Activated CD4-positive, alpha-beta T cell treated with anti-CD3 and anti-CD28 coated beads, Interleukin-2, Interleukin-6, amounts not matched to agents 100 ng/mL and 50 ng/mL, durations not matched to agents 16 hours and 8 hours (primary cell): ENCODE measurements at regions not wholly inside any gene's neighbourhood (a gene's known extent, or its start where the extent isn't known, plus 50 kb on each side); places are given as distances from the start of the nearest gene placed in this dataset.
"Not testable (repeated sequence)": the region's sequence is repeated elsewhere in the genome, so short reads cannot be mapped to it uniquely, and the experiment has no call there.

Experiments
- DNase-seq: peaks from one replicate; pipeline ENCODE4 v3.0.0-alpha.2; 2020

DNA sequence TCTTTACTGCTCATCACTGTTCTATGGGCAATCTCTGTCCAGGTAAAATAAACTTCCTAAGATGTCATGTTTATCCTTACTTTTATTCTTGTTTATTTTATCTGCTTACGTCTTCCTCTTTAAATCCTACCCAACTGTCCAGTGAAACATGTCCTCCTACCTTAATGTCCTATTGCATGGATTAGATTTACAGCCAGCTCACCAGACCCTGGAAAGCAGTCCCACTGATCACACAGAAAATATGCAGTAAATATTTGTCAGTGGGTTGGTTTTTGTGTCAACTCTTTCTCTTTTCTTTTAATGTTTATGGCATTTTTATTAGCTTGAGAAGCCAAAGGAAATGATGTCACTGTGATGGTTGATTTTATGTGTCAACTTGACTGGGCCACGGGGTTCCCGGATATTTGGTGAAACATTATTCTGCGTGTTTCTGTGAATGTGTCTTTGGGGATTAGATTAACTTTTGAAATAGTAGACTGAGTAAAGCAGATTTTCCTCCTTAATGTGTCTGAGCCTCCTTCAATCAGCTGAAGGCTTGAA is 258.3 kb downstream of the SRGAP2C start:
- no peak for DNase-seq

DNA sequence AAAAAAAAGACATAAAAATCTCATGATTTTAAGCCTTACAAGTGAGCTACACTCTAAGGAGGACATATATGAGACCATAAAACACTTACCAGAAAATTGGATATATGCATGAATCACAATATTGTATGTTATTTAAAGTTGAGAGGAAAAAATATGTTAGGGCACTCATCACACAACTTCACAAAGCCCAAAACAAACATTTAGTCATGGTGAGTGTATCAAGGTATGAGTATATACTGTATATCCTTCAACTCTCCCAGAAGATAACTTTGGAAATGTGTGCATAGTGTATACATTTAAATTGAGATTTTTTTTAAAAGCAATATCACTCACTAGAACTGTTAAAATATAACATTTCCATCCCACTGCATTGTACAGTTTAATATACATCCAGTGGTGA is 259.3 kb downstream of the SRGAP2C start:
- no peak for DNase-seq

DNA sequence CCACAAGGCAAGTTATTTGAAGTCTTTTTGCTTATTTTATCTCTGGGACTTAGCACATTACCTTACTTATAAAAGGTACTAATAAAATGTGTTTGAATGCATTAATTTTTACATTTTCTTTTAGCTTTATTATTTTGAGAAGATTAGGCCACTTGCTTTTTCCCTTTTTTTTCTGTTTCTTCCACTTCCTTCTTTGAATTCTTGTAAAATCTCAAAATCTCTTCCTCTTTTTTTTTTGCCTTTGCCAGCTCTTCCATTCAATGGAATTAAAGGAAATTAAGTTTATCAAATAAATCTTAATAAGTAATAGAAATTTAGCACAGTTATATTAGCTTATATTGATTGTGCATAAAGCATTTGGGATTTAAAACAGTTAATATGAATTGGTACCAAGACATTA is 260.9 kb downstream of the SRGAP2C start:
- no peak for DNase-seq

DNA sequence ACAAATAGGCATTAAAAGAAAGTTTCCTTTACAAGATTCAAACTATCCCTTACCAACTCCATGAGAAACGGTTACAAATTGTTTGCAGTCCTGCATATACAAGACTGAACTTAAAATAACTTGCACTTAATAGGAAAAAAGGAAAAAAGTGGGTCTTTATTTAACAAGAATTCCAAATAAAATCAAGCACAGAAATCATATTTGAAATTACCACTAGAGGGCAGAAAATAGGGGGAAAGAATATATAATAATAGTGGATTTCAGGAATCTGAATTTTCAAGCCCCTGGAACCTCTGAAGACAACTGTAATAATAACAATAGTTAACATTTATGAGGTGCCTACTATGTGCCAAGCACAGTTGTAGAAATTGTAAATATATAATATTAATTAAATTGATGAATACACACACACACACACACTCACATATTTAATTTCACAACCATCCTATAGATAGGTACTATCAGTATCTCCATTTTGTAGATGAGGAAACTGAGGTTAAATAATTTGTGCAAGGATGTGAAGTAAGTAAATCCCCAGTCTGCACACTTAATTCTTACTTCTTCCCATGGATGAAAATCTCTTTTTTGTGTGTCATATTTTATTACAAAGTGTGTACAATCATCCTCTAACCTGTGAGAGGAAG is 262.6 kb downstream of the SRGAP2C start:
- DNase-seq, result not testable (repeated sequence)

DNA sequence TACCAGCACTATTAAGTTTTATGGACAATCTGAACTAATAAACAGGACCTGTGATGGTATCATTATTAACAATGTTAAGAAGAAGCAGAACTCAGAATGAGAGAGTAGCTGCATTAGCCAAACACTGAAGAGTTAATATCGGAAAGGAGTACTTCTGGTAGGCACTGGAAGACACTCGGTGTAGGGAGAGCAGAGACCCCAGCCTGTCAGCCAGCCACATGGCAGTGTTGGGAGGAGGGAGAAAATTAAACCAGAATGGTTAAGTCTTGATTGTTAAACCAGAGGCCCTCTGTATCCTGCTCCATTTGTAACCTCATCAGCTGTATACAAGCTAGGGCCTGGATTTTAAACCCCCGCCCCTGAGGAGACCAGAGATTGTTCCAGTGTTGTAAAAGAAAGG is 263.3 kb downstream of the SRGAP2C start:
- not testable (repeated sequence) for DNase-seq

DNA sequence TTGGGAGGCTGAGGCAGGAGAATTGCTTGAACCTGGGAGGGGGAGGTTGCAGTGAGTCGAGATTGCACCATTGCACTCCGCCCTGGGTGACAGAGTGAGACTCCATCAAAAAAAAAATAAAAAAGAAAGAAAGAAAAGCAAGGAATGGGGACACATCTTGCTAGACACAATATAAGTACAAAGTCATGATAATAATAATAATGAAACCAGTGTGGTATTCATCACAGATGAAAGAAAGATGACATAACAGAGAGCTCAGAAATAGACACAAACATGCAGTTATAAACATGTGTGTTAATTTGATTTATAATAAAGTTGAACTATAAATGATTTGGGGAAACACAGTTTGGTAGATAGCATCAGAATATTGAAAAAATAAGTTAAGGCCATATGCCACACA is 264.1 kb downstream of the SRGAP2C start:
- no peak for DNase-seq

DNA sequence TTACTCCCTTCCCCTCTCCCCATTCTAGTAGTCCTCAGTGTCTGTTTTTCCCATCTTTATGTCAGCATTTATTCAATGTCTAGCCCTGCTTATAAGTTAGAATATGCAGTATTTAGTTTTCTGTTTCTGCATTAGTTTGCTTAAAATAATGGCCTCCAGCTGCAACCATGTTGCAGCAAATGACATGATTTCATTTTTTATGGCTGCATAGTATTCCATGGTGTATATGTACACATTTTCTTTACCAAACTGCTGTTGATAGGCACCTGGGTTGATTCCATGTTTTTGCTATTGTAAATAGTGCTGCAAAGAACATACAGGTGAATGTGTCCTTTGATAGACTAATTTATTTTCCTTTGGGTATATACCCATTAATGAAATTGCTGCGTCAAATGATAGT is 267.7 kb downstream of the SRGAP2C start:
- DNase-seq, result no peak

DNA sequence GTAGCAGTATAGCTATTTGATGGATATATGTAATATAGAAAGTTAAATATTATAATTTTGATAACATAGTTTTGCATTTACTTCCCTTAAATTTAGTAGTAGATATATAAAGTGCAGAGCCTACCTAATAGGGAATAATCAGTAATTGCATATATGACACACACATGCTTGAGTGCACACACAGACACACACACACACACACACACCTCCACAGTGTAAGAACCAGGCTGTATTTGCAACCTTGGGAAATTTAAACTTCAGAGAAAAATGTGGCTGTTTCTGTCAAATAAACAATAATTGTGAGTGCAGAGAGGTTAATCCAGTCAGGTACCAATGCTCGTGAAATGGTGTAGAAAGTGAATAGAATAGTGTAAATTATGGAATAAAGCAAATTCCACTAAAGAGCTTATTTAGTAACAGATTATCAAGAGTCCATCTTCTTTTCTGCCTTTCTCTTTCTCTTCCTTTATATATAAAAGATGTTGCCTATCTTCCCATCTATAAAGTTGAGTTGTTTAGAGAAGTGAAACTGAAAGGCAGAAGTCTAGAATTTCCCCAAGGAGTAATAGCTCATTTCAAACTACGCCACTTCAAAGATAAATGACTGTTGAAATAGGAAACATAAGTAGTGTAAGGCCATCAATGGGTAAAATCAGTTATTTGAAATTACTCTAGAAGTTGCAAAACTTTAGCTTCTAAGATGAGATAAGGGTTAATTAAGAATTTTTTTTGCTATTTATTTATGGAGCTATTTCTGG is 273.7 kb downstream of the SRGAP2C start:
- peak; percentile 76 for DNase-seq

DNA sequence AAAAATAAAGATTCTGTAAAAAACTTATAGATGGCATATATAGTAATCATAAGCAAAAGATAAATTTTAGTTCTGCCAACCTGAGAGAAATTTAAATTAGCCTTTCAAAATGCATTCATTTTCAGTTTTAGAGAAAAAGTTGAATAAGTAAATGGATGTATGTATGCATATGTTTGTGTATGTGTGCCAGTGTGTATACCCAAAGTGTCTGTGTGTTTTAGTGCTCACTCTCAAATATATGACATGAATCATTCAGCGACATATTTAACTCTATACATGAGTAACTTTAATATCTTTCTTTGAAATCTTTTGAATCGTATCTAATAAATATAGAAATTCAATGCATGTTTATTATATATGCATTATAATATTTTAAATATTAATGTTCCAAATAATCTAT is 274.5 kb downstream of the SRGAP2C start:
- no peak for DNase-seq

DNA sequence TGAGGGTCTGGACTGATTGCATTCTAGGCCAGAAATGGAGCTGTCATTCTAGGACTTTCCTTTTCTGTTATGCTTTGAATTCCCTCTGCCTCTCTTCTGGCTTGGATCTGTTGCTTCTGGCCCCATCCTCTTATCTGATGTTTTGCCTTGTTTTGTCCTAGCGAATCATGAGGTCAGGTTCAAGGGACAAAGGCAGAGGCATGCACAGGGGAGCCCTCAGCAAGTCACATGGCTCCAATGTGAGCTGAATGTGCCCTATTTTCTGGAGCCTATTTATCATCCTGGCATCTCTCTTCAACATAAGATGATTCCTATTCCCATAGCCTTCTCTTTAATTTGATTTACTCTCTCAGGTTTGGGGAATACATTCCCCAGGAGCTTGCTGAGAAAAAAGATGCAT is 284.6 kb downstream of the SRGAP2C start:
- DNase-seq, result not testable (repeated sequence)

DNA sequence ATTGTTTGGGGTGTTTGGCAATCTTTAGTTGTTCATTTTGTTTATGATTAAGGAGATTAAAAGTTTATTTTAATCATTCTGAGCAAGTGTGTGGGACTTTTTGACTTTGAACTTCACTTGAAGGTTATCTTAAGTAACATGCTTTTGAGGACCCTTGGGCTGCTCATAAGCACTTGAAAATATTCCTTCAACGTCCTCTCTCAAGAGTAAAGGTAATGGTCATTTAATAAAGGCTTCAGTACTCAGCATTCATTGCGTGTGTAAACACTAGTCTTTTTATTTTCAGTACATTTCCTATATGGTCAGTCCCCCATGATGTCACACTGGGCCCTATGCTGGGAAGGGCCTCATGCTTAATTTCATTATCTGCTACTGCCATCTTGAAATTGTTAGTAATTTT is 285.6 kb downstream of the SRGAP2C start:
- not testable (repeated sequence) for DNase-seq

DNA sequence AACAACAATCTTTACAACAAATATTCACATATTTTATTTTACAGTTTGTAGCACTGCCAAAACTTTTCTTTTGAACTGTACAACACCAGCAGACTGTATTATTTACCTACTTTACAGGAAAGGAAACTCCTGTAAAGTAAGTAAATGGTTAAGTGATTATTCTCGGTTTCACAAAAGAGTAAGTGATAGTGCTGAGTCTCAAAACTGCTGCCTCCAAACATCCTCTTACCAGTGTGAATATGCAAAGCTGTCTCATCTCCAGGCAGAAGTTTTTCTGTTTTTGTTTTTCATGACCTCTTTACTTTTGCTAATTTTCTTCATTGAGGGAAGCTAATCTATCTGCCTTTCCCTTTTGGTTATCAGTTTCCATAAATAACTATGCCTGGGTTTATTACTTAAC is 286.7 kb downstream of the SRGAP2C start:
- peak; percentile 51 for DNase-seq

DNA sequence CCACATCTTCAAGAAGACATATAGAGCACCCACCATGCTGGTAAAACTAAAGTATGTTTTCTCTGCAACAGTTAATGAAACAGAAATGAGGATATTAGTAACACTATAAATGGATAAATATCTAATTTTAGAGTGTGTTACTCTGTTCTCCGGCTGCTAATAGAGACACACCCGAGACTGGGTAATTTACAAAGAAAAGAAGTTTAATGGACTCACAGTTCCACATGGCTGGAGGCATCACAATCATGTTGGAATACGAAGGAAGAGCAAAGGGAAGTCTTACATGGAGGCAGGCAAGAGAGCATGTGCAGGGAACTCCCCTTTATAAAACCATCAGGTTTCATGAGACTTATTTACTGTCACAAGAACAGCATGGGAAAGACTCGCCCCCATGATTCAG is 287.2 kb downstream of the SRGAP2C start:
- DNase-seq, result no peak

DNA sequence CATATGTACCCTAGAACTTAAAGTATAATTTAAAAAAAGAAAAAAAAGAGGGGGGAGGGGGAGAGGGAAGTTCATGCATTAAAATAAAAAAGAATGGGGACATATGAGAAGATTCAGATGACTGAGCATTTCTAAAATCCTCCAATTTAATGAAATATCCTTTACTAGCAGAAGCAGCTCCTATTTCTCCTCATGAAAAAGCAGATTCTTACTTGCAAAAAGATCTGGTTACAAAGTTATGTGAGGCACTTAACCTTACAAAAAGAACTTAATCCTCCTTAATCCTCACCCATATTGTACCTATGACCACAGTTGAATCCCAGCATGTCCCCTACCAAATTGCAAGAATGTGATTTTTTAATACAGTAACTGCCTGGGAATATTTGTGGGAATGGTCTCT is 298.5 kb downstream of the SRGAP2C start:
- no peak for DNase-seq

DNA sequence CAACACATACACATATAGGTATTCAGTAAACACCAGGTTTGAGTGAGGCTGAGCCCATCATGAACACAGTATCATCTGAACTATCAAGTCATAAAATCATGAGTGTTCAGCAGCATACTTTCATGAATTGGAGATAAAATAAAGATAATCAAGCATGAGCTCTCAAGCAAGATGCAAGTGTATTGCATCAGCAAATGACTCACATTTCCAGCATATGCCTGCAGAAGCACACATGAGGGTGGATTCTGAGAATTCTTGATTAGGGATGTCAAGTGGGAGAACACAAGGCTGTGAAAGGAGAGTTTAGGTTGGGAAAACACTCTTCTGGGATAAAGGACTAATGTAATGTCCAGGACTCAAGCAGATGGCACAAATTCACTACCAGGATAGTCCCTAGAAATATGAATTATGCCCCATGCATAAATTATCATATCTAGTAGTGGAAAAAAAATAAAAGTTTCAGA is 299.2 kb downstream of the SRGAP2C start:
- peak; percentile 42 for DNase-seq

DNA sequence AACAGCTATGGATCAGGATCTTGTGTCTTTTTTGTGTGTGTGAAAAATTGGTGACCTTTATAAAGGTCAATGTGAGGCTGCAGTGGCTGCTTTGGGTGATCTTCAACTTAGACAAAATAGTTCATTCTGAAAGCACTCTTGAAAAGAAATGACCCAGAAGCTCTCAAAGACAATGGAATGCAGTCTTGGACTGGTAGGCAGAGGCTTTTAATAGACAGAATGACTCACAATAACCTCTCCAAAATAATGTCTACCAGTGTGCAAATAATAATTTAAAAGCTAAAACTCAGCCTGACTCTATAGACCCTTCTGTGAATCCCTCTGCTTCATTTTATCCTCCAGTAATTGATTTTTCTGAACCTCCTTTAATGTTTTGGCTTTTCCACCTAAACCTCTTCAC is 310.0 kb downstream of the SRGAP2C start:
- DNase-seq, result not testable (repeated sequence)

DNA sequence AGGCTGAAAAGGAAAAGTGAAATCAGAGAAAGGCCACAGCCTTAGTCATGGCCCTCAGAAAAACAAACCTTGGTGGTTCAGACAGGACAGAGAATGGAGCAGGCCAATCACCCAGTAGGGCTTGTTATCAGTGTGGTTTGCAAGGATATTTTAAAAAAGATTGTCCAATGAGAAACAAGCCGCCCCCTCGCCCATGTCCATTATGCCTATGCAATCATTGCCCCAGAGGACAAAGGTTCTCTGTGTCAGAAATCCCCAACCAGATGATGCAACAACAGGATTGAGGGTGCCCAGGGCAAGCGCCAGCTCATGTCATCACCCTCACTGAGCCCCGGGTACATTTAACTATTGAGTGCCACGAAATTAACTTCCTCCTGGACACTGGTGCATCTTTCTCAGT is 326.7 kb downstream of the SRGAP2C start:
- DNase-seq, result not testable (repeated sequence)

DNA sequence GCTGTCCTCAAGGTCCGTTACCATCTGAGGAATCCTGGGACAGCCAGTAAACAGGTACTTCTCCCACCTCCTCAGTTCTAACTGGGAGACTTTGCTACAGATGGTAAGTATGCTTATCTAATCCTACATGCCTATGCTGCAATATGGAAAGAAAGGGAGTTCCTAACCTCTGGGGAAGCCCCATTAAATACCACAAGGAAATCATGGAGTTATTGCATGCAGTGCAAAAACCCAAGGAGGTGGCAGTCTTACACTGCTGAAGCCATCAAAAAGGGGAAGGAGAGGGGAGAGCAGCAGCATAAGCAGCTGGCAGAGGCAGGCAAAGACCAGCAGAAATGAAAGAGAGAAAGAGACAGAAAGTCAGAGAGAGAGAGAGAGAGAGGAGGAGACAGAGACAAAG is 327.1 kb downstream of the SRGAP2C start:
- not testable (repeated sequence) for DNase-seq

DNA sequence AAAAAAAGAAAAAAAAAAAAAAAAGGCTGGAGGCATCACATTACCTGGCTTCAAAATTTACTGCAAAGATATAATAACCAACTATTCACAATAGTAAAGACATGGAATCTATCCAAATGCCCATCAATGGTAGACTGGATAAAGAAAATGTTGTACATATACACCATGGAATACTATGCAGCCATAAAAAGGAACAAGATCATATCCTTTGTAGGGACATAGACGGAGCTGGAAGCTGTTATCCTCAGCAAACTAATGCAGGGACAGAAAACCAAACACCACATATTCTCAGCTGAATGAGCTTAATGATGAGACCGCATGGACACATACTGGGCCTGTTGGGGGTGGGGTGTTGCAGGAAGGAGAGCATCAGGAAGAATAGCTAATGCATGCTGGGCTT is 330.5 kb downstream of the SRGAP2C start:
- DNase-seq, result no peak

DNA sequence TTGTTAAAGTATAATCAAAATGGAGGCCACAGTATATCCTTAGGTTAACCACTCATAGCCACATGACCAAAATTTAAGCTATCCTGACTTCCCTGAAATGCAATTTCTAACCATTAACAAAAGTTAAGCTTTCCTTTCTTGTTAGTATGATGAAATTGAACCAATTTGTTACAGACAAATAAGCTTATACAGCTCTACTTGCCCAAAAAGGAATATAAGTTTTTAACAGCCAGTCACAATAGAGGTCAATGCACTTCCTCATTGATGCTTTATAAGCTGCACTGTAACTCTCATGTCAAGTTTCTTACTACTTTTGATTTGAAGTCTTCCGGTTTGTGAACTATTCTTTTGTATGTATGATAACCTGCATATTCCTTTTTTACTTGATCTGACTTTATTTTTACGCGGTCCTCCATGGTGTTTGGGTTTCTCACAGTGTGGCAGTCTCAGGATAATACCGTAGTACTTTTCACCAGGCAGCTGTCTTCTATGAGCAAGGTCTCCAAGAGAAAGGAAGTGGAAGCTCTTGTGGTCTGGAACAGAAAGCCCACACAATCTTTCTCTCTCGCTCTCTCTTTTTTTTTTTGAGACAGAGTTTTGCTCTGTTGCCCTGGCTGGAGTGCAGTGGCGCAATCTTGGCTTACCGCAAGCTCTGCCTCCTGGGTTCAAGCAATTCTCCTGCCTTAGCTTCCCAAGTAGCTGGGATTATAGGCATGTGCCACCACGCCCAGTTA is 331.6 kb downstream of the SRGAP2C start:
- DNase-seq, result peak; percentile 75

DNA sequence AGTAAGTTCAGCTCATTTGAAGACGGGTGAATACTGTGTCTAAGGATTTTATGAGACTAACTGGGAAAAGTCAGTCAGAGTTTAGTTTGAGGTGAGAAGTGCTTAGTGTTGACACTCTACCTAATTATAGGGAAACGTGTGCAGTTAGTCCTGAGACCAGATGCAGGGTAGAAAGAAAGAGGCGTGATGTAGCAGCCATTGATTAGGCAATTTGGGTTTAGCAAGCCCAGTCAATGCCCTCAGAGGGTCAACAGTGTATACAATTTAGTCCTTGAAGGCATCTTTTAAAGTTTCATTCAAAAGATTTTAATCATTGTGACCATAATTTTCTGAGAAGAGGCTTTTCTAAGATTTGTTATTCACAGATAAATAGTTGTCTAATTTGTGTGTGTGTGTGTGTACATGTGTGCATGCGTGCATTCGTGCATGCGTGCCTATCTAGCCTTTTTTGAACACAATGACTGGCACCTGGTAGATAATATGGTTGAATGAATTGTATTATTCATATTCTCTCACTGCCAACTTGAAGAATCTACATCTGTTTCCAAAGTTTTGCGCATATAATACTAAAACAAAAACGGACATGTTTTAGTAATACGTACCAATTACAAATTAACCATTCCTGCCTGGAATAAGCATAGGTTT is 332.9 kb downstream of the SRGAP2C start:
- no peak for DNase-seq

DNA sequence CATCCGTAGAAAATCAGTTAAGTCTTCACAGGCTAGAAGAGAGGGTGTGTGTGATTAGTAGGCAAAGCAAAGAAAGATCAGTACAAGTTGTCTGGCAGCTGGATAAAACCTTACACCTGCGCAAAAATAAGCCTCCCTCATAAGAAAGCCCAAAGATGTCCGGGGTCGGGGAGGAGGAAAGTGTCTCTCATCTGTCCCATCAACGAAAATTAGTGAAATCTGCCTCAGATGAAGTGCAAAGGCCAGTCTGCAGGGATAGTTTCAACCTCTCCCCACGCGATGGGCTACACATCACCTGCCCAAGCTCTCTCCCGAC is 333.9 kb downstream of the SRGAP2C start:
- DNase-seq, result no peak

DNA sequence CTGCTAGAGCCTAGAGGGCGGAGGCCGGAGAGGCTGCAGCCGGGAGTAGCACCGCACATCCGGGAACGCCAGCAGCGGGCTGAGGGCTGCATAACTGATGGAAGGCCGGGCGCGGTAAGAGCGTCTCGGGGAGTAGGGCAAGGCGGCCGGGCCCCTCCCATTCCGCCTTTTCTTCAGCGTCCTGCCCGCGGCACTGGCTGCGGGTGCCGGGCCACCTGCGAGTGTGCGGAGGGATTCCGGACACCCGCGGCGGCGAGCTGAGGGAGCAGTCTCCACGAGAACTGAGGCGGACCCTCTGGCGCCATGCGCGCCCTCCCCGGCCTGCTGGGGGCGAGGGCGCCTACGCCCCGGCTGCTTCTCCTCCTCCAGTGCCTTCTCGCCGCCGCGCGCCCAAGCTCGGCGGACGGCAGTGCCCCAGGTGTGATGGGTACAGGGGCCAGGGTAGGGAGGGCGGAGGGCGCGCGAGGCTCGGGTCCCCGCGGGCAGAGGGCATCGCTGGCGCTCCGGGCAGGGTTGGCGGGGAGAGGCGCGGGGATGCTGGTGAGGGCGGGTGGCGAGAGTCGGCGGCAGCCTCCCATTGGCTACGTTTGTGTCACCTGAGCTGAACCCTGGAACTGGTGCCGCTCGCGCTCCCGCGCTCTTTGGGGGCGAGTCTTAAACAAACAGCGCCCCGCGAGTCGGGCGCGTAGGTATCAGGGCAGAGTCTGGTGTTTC is 334.4 kb downstream of the SRGAP2C start:
- peak; percentile 95 for DNase-seq
